Natural killer cell (primary cell): ENCODE measurements at regions not wholly inside any gene's neighbourhood (a gene's known extent, or its start where the extent isn't known, plus 50 kb on each side); places are given as distances from the start of the nearest gene placed in this dataset.

Experiments
- ATAC-seq, 3 donors: fragments of 150-1000 bp in 2 of 3; fragments of 200-7000 bp in 1 of 3; cut with Tn5 transposase; 1 replicate in 1 of 3; 2 replicates in 2 of 3; pipeline ENCODE4 v1.10.0; 2021; ENCODE audit warnings: mild to moderate bottlenecking in 2 of 3, moderate library complexity in 2 of 3
- DNase-seq, 2 donors: peaks; one replicate each; pipeline versions ENCODE4 v3.0.0 to v3.0.0-alpha.2; 2013 to 2021; ENCODE audit warnings: mixed read lengths in 1 of 2
- H3K27ac ChIP-seq: one replicate; pipeline ENCODE4 v1.5.1; 2013; ENCODE audit warnings: mild to moderate bottlenecking, low read length
- H3K27me3 ChIP-seq: one replicate; pipeline ENCODE4 v1.6.1; 2013; ENCODE audit warnings: low read length; ENCODE audit not compliant: control insufficient read depth, insufficient read depth
- H3K36me3 ChIP-seq: one replicate; pipeline ENCODE4 v1.6.1; 2013; ENCODE audit warnings: low read length; ENCODE audit not compliant: control insufficient read depth, insufficient read depth
- H3K4me1 ChIP-seq: one replicate; pipeline ENCODE4 v1.6.1; 2013; ENCODE audit warnings: low read length; ENCODE audit not compliant: control insufficient read depth, insufficient read depth
- H3K4me3 ChIP-seq: one replicate; pipeline ENCODE4 v1.5.1; 2013; ENCODE audit warnings: low read length
- H3K9me3 ChIP-seq: one replicate; pipeline ENCODE4 v1.6.1; 2013; ENCODE audit warnings: low read length; ENCODE audit not compliant: control insufficient read depth, insufficient read depth
- H3K27ac Mint-ChIP-seq, 2 donors: one replicate each; pipeline ENCODE4 v1.8.0; 2022; ENCODE audit warnings: mild to moderate bottlenecking in 2 of 2, mixed read lengths in 2 of 2, moderate library complexity in 1 of 2
- H3K27me3 Mint-ChIP-seq, 2 donors: one replicate each; pipeline ENCODE4 v1.8.0; 2022; ENCODE audit warnings: low read depth in 2 of 2, mixed read lengths in 2 of 2
- H3K36me3 Mint-ChIP-seq: one replicate; pipeline ENCODE4 v1.8.0; 2022; ENCODE audit warnings: mixed read lengths
- H3K4me1 Mint-ChIP-seq, 2 donors: one replicate each; pipeline ENCODE4 v1.8.0; 2022; ENCODE audit warnings: mixed read lengths in 2 of 2
- H3K4me3 Mint-ChIP-seq: one replicate; pipeline ENCODE4 v1.8.0; 2022; ENCODE audit warnings: mild to moderate bottlenecking, moderate library complexity, mixed read lengths
- H3K9me3 Mint-ChIP-seq, 2 donors: one replicate each; pipeline ENCODE4 v1.8.0; 2022; ENCODE audit warnings: mixed read lengths in 2 of 2
- CTCF ChIP-seq: fragments of 200-600 bp; IDR thresholded peaks from one replicate; pipeline ENCODE4 v1.8.0; 2022; ENCODE audit warnings: antibody characterized with exemption
- WGBS: methylation state at CpG from one replicate; pipeline ENCODE4 v1.1.7; 2013; ENCODE audit warnings: missing lambda C conversion rate; ENCODE audit not compliant: insufficient coverage; 5-methylcytosine and 5-hydroxymethylcytosine counted together
- intact Hi-C: fragments of 100-400 bp; cut with micrococcal nuclease; formaldehyde crosslinking; loops from one replicate; pipeline ENCODE4 v1.14.2; 2022

- H3K4me3 ChIP-seq = no peak overlapping the region
- H3K4me1 Mint-ChIP-seq = no peaks in the 10 kb centered on the region
- 95% methylated on average over 4 of the region's 4 CpGs for WGBS
- TF ChIP-seq CTCF = no peak
- peaks cover 4% of the 10 kb centered on the region for H3K9me3 ChIP-seq
- ATAC-seq (no peak), DNase-seq (no peak)
- H3K36me3 Mint-ChIP-seq = no peaks in the 10 kb centered on the region
- H3K27me3 Mint-ChIP-seq = no peaks in the 10 kb centered on the region
- no peak overlapping the region for H3K4me3 Mint-ChIP-seq
- no peaks in the 10 kb centered on the region for H3K4me1 ChIP-seq
- H3K9me3 Mint-ChIP-seq = peaks cover 7 to 9% of the 10 kb centered on the region in 2 donors
- no peak overlapping the region for H3K27ac ChIP-seq
- no peaks in the 10 kb centered on the region for H3K27me3 ChIP-seq
- H3K36me3 ChIP-seq = no peaks in the 10 kb centered on the region
- intact Hi-C loops = no loop called here
- no peak overlapping the region for H3K27ac Mint-ChIP-seq
These were observed 159.3 kb upstream of the TMEM196 start for GRCh38 chr7:19932549-19933249.

GRCh38 chr7:19930851-19931250, 157.4 kb upstream of the TMEM196 start:
- H3K27me3 Mint-ChIP-seq = no peaks in the 10 kb centered on the region

GRCh38 chr7:19930051-19930450, 156.6 kb upstream of the TMEM196 start:
- H3K27me3 ChIP-seq = no peaks in the 10 kb centered on the region
- Mint-ChIP-seq H3K27ac (no peak overlapping the region), H3K9me3 (peaks cover 5 to 8% of the 10 kb centered on the region in 2 donors), H3K36me3 (no peaks in the 10 kb centered on the region), H3K4me1 (no peaks in the 10 kb centered on the region), H3K27me3 (no peaks in the 10 kb centered on the region), H3K4me3 (no peak overlapping the region)
- H3K4me1 ChIP-seq = no peaks in the 10 kb centered on the region
- DNase-seq = no peak
- no peaks in the 10 kb centered on the region for H3K36me3 ChIP-seq
- no CpG with 5 or more reads among the region's 1 CpG for WGBS
- no peak overlapping the region for H3K4me3 ChIP-seq
- H3K27ac ChIP-seq = no peak overlapping the region
- intact Hi-C loops = no loop called here
- no peaks in the 10 kb centered on the region for H3K9me3 ChIP-seq
- ATAC-seq = no peak
- TF ChIP-seq CTCF = no peak

More at GRCh38 chr7:19930851-19931250, 157.4 kb upstream of the TMEM196 start:
- Mint-ChIP-seq H3K9me3 (peaks cover 4 to 6% of the 10 kb centered on the region in 2 donors), H3K4me1 (no peaks in the 10 kb centered on the region), H3K4me3 (no peak overlapping the region), H3K36me3 (no peaks in the 10 kb centered on the region), H3K27ac (no peak overlapping the region)
- intact Hi-C loops = no loop called here
- H3K4me1 ChIP-seq = no peaks in the 10 kb centered on the region
- no peaks in the 10 kb centered on the region for H3K36me3 ChIP-seq
- H3K9me3 ChIP-seq = no peaks in the 10 kb centered on the region
- no peak overlapping the region for H3K27ac ChIP-seq
- DNase-seq = no peak
- no peak for TF ChIP-seq CTCF
- no peak overlapping the region for H3K4me3 ChIP-seq
- no peak for ATAC-seq
- WGBS = 92% methylated on average over 1 of the region's 2 CpGs
- no peaks in the 10 kb centered on the region for H3K27me3 ChIP-seq

- ATAC-seq (no peak), DNase-seq (no peak)
- Histone ChIP-seq H3K36me3 (no peaks in the 10 kb centered on the region), H3K27me3 (no peaks in the 10 kb centered on the region), H3K27ac (no peak overlapping the region), H3K4me1 (no peaks in the 10 kb centered on the region), H3K9me3 (no peaks in the 10 kb centered on the region), H3K4me3 (no peak overlapping the region)
- H3K9me3 Mint-ChIP-seq = peaks cover 10 to 13% of the 10 kb centered on the region in 2 donors
- intact Hi-C loops = no loop called here
- H3K27ac Mint-ChIP-seq = no peak overlapping the region
- TF ChIP-seq CTCF = no peak
- H3K4me1 Mint-ChIP-seq = no peaks in the 10 kb centered on the region
- H3K4me3 Mint-ChIP-seq = no peak overlapping the region
- H3K36me3 Mint-ChIP-seq = no peaks in the 10 kb centered on the region
- H3K27me3 Mint-ChIP-seq = no peaks in the 10 kb centered on the region
These were observed 154.8 kb upstream of the TMEM196 start for GRCh38 chr7:19928247-19928646.
